Thyroid gland (tissue), 4 donors: ENCODE measurements at regions not wholly inside any gene's neighbourhood (a gene's known extent, or its start where the extent isn't known, plus 50 kb on each side); places are given as distances from the start of the nearest gene placed in this dataset.
"Not testable (repeated sequence)": the region's sequence is repeated elsewhere in the genome, so short reads cannot be mapped to it uniquely, and the experiment has no call there.

Experiments
- DNase-seq, 2 donors: peaks; one replicate each; pipeline ENCODE4 v3.0.0-alpha.2; 2019
- H3K27ac ChIP-seq, 3 donors: fragments of 200-600 bp; sonication (generic); 1 replicate in 2 of 3; 2 replicates in 1 of 3; pipeline ENCODE4 v1.5.1; 2016 to 2019; ENCODE audit warnings: mild to moderate bottlenecking in 1 of 3, moderate library complexity in 1 of 3
- H3K27me3 ChIP-seq: fragments of 200-600 bp; sonication (generic); one replicate; pipeline ENCODE4 v1.5.1; 2019
- H3K36me3 ChIP-seq, 2 donors: fragments of 200-600 bp; sonication (generic); one replicate each; pipeline ENCODE4 v1.5.1; 2016 to 2019
- H3K4me1 ChIP-seq, 2 donors: fragments of 200-600 bp; sonication (generic); one replicate each; pipeline ENCODE4 v1.5.1; 2017 to 2019
- H3K4me3 ChIP-seq, 3 donors: fragments of 200-600 bp; sonication (generic); replicated peaks in 1 of 3; 1 replicate in 2 of 3; 2 replicates in 1 of 3; pipeline ENCODE4 v1.5.1; 2016; ENCODE audit warnings: mild to moderate bottlenecking in 1 of 3
- H3K9me3 ChIP-seq: fragments of 200-600 bp; sonication (generic); one replicate; pipeline ENCODE4 v1.5.1; 2017
- POLR2A ChIP-seq, 2 donors: fragments of 450-650 bp; IDR thresholded peaks; one replicate each; pipeline ENCODE4 v1.6.1; 2017; ENCODE audit warnings: antibody characterized with exemption in 2 of 2, mild to moderate bottlenecking in 2 of 2, moderate library complexity in 1 of 2
- WGBS, 2 donors: methylation state at CpG; one replicate each; pipeline ENCODE4 v1.1.5; 2017; 5-methylcytosine and 5-hydroxymethylcytosine counted together
- intact Hi-C: fragments of 100-400 bp; cut with DNase I; formaldehyde crosslinking; loops from one replicate; pipeline ENCODE4 v1.15.1; 2023
- TF ChIP-seq, protein P1 (sequence below), 6 experiments: fragments of 200-600 bp in 3 of 6; fragments of 450-650 bp in 3 of 6; sonication (generic) in 3 of 6; IDR thresholded peaks; one replicate each; pipeline ENCODE4 v1.5.1; 2016 to 2019; ENCODE audit warnings: antibody characterized with exemption in 6 of 6, mild to moderate bottlenecking in 2 of 6, inconsistent platforms in 1 of 6, moderate library complexity in 1 of 6

DNA sequence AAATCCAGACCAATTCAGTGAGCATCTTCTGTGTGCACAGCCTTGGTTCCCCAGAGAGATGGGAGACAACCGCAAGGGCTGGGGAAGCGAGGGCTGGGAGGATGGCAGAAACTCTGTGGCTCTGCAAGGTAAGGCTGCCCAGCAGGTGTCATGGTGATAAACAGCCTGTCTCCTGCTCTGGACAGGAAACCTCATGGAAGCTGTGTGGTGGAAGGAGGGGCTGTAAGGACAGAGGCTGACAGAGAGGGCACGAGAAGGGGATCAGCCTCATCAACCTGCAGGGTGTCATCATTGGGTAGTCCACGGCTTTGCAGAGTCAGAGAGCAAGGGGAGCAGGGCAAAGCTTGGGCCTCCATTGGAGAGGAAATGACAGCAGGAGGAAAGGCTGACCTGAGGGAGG, 138.4 kb upstream of the CADM1 start:
- intact Hi-C loops, result no loop called here
- TF ChIP-seq, protein P1, sequence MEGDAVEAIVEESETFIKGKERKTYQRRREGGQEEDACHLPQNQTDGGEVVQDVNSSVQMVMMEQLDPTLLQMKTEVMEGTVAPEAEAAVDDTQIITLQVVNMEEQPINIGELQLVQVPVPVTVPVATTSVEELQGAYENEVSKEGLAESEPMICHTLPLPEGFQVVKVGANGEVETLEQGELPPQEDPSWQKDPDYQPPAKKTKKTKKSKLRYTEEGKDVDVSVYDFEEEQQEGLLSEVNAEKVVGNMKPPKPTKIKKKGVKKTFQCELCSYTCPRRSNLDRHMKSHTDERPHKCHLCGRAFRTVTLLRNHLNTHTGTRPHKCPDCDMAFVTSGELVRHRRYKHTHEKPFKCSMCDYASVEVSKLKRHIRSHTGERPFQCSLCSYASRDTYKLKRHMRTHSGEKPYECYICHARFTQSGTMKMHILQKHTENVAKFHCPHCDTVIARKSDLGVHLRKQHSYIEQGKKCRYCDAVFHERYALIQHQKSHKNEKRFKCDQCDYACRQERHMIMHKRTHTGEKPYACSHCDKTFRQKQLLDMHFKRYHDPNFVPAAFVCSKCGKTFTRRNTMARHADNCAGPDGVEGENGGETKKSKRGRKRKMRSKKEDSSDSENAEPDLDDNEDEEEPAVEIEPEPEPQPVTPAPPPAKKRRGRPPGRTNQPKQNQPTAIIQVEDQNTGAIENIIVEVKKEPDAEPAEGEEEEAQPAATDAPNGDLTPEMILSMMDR (IDR thresholded peaks at IDR 0.05), result no peak
- no peak for TF ChIP-seq POLR2A (IDR thresholded peaks at IDR 0.05)
- 80 to 86% methylated on average over 4 of the region's 4 CpGs for WGBS, 2 donors
- no peak for DNase-seq
- H3K4me1 ChIP-seq, result peaks cover 0 to 7% of the 10 kb centered on the region in 2 donors
- H3K36me3 ChIP-seq, result no peaks in the 10 kb centered on the region
- no peak overlapping the region for H3K4me3 ChIP-seq
- no peak overlapping the region for H3K27ac ChIP-seq
- no peaks in the 10 kb centered on the region for H3K27me3 ChIP-seq
- no peaks in the 10 kb centered on the region for H3K9me3 ChIP-seq

DNA sequence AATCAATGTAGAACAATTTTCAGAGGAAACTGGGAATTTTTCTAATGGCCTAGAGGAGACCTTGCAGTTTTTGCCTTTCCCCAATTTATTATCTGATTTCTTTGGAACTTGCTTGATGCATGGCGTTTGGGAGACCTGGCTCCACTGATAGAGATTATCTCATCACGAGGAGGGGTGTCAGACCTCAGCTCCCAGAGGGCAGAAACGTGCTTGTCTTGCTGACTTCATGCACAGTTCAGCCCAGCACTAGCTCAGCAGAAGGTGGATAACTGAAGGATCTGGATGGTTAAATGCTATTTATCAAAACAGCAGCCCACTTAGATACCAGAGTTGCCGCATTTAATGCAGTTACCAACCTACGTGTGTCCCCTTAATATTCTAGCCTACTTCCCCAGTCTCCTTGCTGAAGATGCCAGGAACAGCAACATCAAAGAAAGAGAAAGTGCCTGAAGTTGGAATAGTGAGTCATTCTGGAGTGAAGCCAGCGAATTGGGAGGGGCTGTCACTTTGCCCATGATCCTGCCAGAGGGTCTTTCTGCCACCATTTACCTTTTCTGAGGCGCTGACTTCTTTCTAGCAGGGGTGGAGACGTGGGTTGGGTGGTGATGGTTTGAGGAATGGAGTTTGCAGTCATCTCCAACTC, 133.5 kb upstream of the CADM1 start:
- Histone ChIP-seq H3K27ac (no peak overlapping the region), H3K27me3 (no peaks in the 10 kb centered on the region), H3K4me1 (peaks cover 3 to 5% of the 10 kb centered on the region in 2 donors), H3K9me3 (no peaks in the 10 kb centered on the region), H3K4me3 (no peak overlapping the region), H3K36me3 (no peaks in the 10 kb centered on the region)
- no peak for DNase-seq
- intact Hi-C loops, result no loop called here
- 69 to 77% methylated on average over 8 of the region's 8 CpGs for WGBS, 2 donors
- TF ChIP-seq, protein P1 (IDR thresholded peaks at IDR 0.05), result no peak
- TF ChIP-seq POLR2A (IDR thresholded peaks at IDR 0.05), result no peak

DNA sequence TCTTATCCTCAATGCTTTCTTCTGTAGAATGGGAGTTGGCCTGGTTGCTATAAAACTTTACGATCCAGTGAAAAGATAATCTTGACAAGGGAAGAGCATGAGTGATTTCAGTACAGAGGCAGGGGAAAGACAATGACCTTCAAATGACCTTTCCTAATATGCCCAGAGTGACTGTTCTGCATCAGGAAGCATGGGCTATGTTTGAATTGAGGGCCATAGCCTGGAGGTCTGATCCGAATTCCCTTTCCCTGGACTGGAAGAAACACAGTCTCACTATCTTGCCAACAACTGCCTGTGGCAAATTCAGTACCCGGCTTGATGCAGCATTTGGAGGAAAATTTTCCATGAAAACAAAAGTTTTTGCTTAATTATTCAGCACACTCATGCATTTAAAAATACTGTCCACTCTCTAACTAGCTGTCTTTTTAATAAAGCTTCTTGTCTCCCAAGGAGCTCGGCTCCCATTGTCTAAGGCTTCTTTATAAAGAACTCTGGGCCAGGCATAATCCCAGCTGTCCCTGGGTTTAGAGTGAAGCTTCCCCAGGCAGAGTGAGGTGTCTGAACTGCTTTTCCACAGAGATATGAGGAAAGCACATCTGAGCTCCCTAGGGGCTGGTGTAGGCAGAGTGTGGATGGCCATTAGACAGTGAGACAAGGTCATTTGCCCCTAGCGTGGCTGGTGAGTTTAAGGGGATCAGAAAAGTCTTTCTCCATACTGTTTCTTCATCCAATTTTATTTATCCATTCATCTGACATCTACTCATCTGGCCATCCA, 132.7 kb upstream of the CADM1 start:
- no peak for DNase-seq
- H3K4me1 ChIP-seq, result peaks cover 3 to 5% of the 10 kb centered on the region in 2 donors
- 70 to 78% methylated on average over 5 of the region's 5 CpGs for WGBS, 2 donors
- H3K27me3 ChIP-seq, result no peaks in the 10 kb centered on the region
- no peak for TF ChIP-seq POLR2A (IDR thresholded peaks at IDR 0.05)
- TF ChIP-seq, protein P1 (IDR thresholded peaks at IDR 0.05), result no peak
- intact Hi-C loops, result no loop called here
- H3K36me3 ChIP-seq, result no peaks in the 10 kb centered on the region
- H3K27ac ChIP-seq, result no peak overlapping the region
- H3K9me3 ChIP-seq, result no peaks in the 10 kb centered on the region
- H3K4me3 ChIP-seq, result no peak overlapping the region

GRCh38 chr11:115633977-115634376, 129.8 kb upstream of the CADM1 start:
- intact Hi-C loops, H3K27ac ChIP-seq, H3K9me3 ChIP-seq, H3K27me3 ChIP-seq, H3K36me3 ChIP-seq, H3K4me1 ChIP-seq, DNase-seq, H3K4me3 ChIP-seq: not testable (repeated sequence)
- WGBS, 2 donors, result 89 to 94% methylated on average over 2 to 16 of the region's 27 CpGs

DNA sequence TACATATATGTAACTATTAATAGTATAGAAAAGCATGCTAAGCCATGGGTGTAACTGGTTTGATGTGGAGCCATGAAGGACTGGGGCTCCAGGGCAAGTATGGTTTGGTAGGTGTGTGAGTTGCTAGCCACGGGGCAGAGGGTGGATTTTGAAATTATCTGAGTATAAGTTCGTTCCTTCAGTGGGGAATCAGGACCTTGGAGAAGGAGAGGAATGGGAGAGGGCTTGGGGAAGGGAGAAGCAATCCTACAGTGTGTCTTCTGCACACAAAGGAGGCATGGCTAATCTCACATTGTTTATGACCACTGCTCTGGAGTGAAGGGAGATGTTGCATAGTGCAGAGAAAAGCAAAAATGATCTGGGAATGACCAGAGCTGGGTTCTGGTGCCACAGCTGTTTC, 127.8 kb upstream of the CADM1 start:
- Histone ChIP-seq H3K9me3 (no peaks in the 10 kb centered on the region), H3K36me3 (no peaks in the 10 kb centered on the region), H3K4me1 (peaks cover 3 to 5% of the 10 kb centered on the region in 2 donors), H3K27ac (no peak overlapping the region), H3K27me3 (no peaks in the 10 kb centered on the region), H3K4me3 (no peak overlapping the region)
- intact Hi-C loops, result no loop called here
- DNase-seq, result no peak
- TF ChIP-seq POLR2A (IDR thresholded peaks at IDR 0.05), result no peak
- TF ChIP-seq, protein P1 (IDR thresholded peaks at IDR 0.05), result no peak
- 78 to 82% methylated on average over 2 of the region's 2 CpGs for WGBS, 2 donors
